Upper lobe of right lung (tissue), 1 donor: ENCODE measurements at regions not wholly inside any gene's neighbourhood (a gene's known extent, or its start where the extent isn't known, plus 50 kb on each side); places are given as distances from the start of the nearest gene placed in this dataset.

Experiments used
- ATAC-seq: fragments of 200-7000 bp; cut with Tn5 transposase; one replicate; pipeline ENCODE4 v1.9.1; 2020; ENCODE audit warnings: mild to moderate bottlenecking, moderate library complexity
- DNase-seq: peaks from one replicate; pipeline ENCODE4 v3.0.0-alpha.2; 2020
- H3K27ac ChIP-seq: fragments of 200-600 bp; one replicate; pipeline ENCODE4 v1.8.0; 2022
- H3K27me3 ChIP-seq: fragments of 200-600 bp; one replicate; pipeline ENCODE4 v1.8.0; 2022; ENCODE audit warnings: mild to moderate bottlenecking
- H3K36me3 ChIP-seq: fragments of 200-600 bp; one replicate; pipeline ENCODE4 v1.8.0; 2022
- H3K4me1 ChIP-seq: fragments of 200-600 bp; one replicate; pipeline ENCODE4 v1.8.0; 2022
- H3K4me3 ChIP-seq: fragments of 200-600 bp; one replicate; pipeline ENCODE4 v1.8.0; 2022; ENCODE audit warnings: mild to moderate bottlenecking
- H3K9me3 ChIP-seq: fragments of 200-600 bp; one replicate; pipeline ENCODE4 v1.8.0; 2022
- intact Hi-C: fragments of 100-400 bp; cut with DNase I; formaldehyde crosslinking; loops from one replicate; pipeline ENCODE4 v1.11.0; 2022
- TF ChIP-seq, protein P1 (sequence below): fragments of 200-600 bp; IDR thresholded peaks from one replicate; pipeline ENCODE4 v1.8.0; 2022; ENCODE audit warnings: antibody characterized with exemption
- donor health status: DM: no; HTN: yes; CAD: no; lungs with severe emphysema.

DNA sequence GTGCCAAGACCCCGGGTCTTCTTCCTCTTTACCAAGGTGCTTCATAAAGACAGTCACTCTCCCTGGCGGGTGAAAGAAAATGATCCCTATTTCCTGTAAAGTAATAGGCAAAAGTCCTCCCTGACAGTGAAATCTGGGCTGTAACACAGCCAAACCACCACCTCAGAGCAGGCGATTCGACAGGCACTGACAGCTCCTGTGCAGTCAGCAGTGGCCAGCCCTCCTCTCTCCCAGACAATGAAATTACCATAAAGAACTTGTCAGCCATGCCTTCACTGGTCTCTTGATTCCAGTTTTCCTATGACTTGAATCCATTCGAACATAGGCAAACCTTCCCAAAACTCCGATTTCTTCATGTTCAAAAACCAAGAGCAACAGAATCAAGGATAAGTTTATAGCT, 492.2 kb upstream of the DAB1 start:
- H3K4me1 ChIP-seq = no peaks in the 10 kb centered on the region
- no peaks in the 10 kb centered on the region for H3K9me3 ChIP-seq
- intact Hi-C loops = no loop called here
- H3K27me3 ChIP-seq = no peaks in the 10 kb centered on the region
- H3K27ac ChIP-seq = no peak overlapping the region
- H3K36me3 ChIP-seq = no peaks in the 10 kb centered on the region
- H3K4me3 ChIP-seq = no peak overlapping the region
- DNase-seq (no peak), ATAC-seq (no peak)
- TF ChIP-seq, protein P1, sequence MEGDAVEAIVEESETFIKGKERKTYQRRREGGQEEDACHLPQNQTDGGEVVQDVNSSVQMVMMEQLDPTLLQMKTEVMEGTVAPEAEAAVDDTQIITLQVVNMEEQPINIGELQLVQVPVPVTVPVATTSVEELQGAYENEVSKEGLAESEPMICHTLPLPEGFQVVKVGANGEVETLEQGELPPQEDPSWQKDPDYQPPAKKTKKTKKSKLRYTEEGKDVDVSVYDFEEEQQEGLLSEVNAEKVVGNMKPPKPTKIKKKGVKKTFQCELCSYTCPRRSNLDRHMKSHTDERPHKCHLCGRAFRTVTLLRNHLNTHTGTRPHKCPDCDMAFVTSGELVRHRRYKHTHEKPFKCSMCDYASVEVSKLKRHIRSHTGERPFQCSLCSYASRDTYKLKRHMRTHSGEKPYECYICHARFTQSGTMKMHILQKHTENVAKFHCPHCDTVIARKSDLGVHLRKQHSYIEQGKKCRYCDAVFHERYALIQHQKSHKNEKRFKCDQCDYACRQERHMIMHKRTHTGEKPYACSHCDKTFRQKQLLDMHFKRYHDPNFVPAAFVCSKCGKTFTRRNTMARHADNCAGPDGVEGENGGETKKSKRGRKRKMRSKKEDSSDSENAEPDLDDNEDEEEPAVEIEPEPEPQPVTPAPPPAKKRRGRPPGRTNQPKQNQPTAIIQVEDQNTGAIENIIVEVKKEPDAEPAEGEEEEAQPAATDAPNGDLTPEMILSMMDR = no peak

DNA sequence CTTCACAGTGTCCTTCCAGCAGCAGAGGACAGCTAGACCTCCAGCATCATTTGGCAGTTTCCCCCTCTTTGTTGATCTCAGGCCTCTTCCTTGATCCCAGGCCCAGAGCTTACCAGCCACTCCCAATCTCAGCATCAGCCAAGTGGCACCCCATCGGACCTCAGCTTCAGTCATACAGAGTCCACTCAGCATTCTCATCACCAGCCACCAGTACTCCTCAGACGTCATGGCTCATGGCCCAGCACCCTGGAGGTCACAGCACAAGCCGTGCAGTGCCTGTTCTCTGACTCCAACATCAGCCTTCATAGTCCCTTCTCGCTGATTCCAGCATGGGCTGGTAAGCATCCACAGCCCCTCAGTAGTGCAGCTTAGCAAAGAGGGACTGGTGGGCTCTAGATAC, 487.6 kb upstream of the DAB1 start:
- Histone ChIP-seq H3K9me3 (no peaks in the 10 kb centered on the region), H3K27ac (no peak overlapping the region), H3K4me3 (no peak overlapping the region), H3K27me3 (no peaks in the 10 kb centered on the region), H3K36me3 (no peaks in the 10 kb centered on the region), H3K4me1 (no peaks in the 10 kb centered on the region)
- ATAC-seq (no peak), DNase-seq (no peak)
- TF ChIP-seq, protein P1 = no peak
- intact Hi-C loops = no loop called here

DNA sequence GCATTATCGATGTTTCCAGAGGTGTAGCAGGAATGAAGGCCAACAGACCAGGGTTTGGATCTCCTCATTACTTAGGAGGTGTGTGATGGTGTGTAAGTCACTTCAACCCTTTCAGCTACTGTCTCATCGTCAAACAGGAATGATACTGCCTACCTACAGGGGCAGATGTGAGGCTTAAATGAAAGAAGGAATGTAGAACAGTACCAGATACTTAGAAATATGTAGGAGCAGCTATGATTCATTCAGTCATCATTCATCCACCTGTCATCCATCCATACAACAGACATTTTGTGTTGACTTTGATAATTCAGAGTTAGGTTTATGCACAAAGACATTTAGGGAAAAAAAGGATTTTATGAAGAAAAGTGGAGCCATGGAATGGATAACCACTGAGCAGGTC, 486.9 kb upstream of the DAB1 start:
- no peak overlapping the region for H3K27ac ChIP-seq

DNA sequence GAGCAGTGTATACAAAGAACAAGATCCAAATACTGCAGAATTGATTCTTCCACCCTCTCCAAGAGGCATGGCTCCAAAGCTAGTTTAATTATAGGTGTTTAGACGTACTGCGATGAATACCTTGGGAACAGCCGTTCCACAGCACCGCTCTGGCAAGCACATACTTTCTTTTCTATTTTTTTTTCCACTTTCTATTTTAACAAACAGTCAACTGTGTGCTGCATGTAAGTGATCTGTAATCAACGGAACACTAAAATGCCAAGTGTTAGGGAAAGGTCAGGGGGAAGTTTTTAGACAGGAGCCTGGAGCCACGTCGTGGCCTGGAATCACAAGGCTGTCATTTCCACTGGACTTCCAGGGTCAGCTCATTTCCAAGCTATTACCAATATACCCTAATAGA, 486.4 kb upstream of the DAB1 start:
- no peak for ATAC-seq
- intact Hi-C loops = no loop called here

More for the DNA sequence above, 486.9 kb upstream of the DAB1 start:
- intact Hi-C loops = no loop called here
- no peaks in the 10 kb centered on the region for H3K4me1 ChIP-seq
- DNase-seq (no peak), ATAC-seq (no peak)
- TF ChIP-seq, protein P1 = no peak
- H3K36me3 ChIP-seq = no peaks in the 10 kb centered on the region
- H3K4me3 ChIP-seq = no peak overlapping the region
- no peaks in the 10 kb centered on the region for H3K27me3 ChIP-seq
- no peaks in the 10 kb centered on the region for H3K9me3 ChIP-seq

DNA sequence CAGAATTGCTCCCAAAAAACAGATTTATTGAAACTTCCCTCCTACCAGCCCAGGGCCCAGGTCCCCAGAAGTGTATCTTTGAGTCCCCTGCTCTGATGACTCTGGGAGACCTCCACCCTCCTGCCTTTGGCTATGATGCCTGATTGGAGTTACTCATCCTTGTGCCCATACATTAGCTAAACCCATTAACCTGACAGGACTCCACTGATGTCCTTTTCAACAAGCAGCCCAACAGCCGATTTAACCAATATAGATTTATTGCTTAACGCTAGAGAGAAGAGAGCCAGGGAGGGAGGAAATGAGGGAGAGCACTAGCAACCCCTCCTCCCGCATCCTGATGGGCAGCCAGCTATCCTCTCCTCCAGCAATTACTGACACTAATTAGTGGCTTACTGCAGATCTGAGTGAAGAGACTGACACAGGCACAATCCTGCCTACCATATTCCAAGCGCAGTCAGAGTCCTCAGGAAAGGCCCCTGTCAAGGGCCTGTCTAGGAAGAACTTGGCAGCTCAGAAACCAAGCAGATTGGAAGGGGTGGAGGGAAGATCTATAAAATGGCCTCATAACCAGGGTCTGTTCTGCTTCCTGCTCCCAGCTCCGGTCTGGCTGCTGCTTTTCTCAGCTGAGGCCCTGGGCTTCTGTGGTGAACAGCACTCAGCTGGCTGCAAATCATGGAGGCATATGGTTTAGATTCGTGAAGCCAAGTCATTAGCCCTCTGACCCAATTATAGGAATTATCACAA, 484.5 kb upstream of the DAB1 start:
- TF ChIP-seq, protein P1 = no peak
- H3K4me1 ChIP-seq = no peaks in the 10 kb centered on the region
- H3K9me3 ChIP-seq = no peaks in the 10 kb centered on the region
- H3K36me3 ChIP-seq = no peaks in the 10 kb centered on the region
- no peak overlapping the region for H3K4me3 ChIP-seq
- no peak for ATAC-seq
- intact Hi-C loops = no loop called here
- no peak for DNase-seq
- H3K27ac ChIP-seq = no peak overlapping the region
- H3K27me3 ChIP-seq = no peaks in the 10 kb centered on the region

More for the DNA sequence above, 486.4 kb upstream of the DAB1 start:
- Histone ChIP-seq H3K9me3 (no peaks in the 10 kb centered on the region), H3K36me3 (no peaks in the 10 kb centered on the region), H3K4me3 (no peak overlapping the region), H3K4me1 (no peaks in the 10 kb centered on the region), H3K27ac (no peak overlapping the region), H3K27me3 (no peaks in the 10 kb centered on the region)
- TF ChIP-seq, protein P1 = no peak
- no peak for DNase-seq
